Embryonic facial prominence (tissue), 1 donor: ENCODE measurements at regions not wholly inside any gene's neighbourhood (a gene's known extent, or its start where the extent isn't known, plus 50 kb on each side); places are given as distances from the start of the nearest gene placed in this dataset.
"Not testable (repeated sequence)": the region's sequence is repeated elsewhere in the genome, so short reads cannot be mapped to it uniquely, and the experiment has no call there.

Source experiments
- DNase-seq: peaks from one replicate; pipeline ENCODE4 v3.0.0-alpha.2; 2016; ENCODE audit errors: extremely low spot score

DNA sequence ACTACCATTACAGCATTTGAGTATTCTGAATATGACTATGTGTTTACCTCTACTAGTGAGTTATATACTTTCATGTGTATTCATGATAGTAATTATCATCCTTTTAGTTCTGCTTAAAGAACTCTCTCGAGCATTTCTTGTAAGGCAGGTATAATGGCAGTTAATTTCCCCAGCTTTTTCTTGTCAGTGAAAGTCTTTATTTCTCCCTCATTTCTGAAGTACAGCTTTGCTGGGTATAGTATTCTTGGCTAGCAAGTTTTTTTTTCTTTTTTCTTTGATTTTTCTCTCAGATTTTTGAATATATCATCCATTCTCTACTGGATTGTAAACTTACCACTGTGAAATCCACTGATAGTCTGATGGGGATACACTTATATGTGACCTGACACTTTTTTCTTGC is 165.9 kb upstream of the ARHGAP5 start:
- DNase-seq: no peak

DNA sequence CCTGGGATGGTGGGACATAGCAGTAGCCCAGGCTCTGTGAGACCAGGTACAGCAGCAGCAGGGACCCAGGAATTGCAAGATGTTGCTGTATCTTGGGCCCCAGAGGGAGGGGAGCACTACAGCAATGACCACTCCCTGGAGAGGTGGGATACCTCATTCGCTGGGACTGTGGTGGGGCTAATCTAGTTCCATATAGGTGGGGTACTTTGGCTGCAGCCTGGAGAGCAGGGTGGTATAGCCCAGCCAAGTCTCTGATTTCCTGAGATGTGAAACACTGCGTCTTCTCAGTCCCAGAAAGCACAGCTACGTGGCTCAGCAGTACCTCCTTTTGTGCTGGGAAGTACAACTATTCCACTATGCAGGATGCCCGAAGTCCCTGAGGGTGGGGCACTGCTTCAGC is 163.7 kb upstream of the ARHGAP5 start:
- DNase-seq: no peak

DNA sequence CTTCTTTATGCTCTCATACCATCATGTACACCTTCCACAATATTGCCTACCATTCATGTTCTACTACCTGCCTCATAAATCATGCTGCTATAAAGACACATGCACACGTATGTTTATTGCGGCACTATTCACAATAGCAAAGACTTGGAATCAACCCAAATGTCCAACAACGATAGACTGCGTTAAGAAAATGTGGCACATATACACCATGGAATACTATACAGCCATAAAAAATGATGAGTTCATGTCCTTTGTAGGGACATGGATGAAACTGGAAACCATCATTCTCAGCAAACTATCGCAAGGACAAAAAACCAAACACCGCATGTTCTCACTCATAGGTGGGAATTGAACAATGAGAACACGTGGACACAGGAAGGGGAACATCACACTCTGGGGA is 158.8 kb upstream of the ARHGAP5 start:
- DNase-seq: not testable (repeated sequence)

DNA sequence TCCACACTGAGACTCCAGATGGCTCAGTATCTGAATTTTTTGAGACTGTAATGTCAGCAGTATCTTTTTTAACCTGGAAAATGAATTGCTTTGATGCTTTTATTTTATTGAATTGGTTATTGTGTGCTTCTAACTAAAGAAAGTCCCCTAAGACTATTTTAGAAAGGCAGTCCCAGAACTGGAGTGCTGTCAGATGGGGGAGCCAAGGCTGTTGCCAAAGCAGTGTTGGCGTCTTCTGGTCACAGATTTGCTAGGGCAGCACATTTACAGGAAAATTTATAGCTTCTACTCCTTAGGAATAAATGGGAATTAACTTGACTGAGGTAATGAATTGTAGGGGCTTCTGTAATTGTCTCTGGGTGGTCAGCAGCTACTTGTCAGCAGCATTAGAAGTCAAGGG is 157.1 kb upstream of the ARHGAP5 start:
- DNase-seq: no peak

DNA sequence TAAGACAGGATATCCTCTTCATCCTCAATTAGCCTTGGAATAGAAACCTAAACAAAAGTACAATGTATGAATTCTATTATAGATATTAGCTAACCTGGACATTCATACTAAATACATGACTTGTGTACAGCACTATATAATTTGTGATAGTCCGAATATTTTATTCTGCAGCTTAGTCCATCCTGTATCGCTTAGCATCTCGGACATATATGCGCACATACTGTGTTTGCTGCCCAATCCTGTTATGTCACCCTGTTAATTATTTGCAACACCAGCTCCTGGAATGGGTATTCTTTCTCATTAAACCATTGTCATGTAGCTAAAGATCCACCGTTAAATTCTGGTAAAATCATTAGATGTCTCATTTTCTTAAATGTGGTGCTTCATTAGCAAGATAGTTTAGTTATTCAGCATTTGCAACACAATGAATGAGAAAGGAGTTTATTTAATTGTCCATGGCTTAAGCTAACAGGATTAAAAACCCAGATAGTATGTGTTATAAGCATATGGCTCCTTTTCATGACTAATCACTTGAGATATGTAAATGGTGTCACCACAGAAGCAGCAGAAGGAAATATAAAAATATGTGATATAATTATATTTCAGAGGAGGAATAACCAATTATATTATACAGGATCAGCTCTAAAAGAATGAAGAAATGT is 156.0 kb upstream of the ARHGAP5 start:
- no peak for DNase-seq

DNA sequence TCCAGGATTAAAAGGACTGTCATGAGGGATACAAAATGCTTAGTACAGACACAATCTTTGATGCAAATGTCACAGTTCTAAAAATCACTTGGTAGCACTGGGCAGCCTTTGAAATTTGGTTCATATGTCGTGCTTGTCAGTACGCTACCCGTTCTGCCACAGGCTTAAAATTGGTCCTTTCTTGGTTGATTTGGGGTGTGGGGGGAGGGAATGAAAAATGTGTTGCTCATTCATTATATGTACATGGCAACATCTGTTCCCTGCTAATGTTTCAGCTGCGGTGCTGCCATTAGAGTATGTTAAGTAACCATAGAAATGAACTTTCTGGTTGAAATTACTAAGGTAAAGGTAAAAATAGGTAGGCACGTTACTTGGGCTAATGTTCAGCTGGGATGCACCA is 155.4 kb upstream of the ARHGAP5 start:
- DNase-seq: no peak

DNA sequence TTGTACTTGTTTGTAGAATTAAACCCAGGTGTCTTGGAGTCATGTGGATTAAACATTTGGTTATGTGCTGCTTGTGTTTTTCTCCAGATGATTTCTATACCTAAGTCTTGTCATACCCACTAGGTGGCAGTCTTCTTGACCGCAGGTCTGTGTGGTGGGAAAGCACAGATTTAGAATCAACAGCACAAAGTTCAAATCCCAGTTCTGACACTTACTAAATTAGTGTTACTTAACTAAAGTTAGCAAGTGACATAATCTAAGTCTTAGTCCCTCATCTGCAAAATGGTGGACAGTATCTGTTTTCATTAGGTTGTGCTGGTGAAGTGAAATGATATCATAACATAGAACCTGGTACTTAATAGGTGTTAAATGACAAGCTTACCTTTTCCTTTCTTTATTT is 151.0 kb upstream of the ARHGAP5 start:
- no peak for DNase-seq

DNA sequence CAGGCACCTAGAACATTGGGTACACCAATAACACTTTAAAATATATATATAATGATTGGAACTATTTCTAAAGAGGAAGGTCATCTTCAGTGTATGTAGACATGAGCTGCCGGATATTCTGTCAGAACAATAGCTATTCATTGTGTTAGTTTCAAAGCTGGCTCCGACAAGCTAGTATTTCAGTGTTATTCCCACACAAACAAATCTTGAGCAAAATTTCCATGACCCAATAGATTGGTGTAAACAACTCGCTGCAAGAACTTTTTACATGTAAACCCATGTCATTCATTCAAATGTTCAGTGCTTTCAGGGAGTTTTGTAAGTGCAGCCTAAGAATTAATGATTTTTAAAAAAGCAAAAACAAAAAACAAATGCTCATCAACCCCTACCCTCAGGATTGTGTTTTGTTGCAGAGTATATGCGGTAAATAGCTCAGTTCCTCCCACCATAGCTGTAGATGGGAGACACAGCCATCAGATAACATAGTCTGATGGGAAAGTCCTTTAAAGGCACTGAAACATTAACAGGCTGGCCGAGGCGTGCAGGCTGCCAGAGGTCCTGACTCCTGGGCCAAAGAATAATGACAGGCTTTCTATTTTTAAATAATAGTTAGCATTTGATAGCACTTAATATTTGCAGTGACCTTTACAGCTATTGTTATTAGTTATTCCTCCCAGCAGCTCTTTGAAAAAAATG is 150.3 kb upstream of the ARHGAP5 start:
- DNase-seq: no peak

DNA sequence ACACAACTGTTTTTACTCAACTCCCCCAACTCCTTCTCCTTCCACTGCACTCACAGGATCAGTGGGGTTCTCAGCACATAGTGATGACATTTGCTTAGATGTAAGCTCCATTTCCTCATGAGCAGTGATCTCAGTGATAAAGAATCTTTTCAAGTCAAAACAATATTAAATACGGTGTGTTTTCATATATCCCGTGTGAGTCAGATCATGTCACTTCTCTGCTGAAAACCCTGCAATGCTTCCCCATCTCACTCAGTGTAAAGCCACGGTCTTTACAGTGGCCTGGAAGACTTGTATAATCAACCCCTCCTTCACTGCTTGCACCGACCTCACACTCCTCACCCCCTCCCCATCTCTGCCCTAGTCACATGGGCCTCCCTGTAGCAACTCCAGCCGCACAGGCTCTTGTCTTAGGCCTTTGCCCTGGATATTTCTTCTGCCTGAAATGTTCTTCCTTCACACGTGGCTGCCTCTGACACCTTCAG is 149.7 kb upstream of the ARHGAP5 start:
- DNase-seq: peak; percentile 20

DNA sequence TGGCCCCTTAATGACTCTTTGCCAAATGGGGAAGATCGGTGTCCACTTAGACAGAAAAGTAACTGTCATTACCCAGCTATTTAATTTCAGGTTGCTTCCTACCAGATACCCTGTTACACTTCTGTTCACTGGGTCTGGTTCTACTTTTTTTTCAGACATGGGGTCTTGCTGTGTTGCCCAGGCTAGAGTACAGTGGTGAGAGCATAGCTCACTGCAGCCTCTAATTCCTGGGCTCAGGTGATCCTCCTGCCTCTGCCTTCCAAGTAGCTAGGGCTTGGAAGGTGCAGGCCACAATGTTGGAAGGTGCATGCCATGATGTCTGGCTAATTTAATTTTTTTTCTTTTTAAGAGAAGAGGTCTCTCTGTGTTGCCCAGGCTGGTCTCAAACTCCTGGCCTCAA is 147.0 kb upstream of the ARHGAP5 start:
- no peak for DNase-seq

DNA sequence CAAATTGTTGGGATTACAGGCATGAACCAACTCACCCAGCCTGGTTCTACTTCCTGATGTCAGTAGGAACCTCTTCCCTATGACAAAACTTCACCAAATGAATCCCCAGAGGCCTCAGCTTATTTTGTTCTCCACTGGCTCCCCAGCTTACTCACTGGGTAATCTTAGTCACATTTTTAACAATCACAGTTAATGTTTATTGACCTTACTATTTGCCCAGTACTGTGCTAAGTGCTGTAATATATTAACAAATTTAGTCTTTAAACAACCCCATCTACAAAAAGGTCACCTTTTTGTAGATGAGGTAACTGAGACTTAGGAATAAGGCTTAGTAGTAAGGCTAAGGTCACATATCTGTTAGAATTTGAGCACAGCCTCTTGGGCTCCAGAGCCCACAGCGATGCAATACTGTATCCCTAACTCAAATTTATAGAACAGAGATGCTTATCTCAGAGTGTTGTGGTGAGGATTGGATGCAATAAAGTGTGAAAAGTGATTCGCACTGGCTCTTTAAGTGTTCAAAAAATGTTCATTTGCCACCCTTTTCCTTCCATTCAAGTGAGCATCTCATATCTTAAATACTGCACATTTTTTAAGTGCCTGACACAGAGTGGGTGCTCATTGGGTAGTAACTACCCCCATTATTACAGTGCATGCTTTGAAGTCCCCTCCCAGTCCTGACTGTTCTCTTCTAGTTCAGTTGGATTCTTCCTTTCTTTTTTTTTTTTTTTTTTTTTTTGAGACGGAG is 146.4 kb upstream of the ARHGAP5 start:
- DNase-seq: no peak

DNA sequence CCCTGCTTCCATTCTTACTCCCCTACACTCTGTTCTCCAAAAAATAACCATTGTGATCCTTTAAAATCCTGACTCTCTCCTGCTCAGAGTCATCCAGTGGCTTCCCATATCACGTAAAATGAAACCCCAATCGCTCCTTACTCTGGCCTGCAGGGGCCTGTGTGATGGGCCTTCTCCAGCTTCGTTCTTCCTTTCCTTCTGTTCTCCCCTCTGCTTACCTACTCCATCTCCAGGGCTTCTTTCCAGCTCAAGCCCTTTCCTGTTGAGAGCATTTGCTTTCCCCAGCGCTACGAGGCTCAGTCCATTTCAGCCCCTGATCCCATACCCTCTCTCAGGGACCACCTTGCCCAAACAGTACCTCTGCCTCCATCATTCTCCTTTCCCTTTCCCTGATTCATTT is 144.4 kb upstream of the ARHGAP5 start:
- DNase-seq: no peak

DNA sequence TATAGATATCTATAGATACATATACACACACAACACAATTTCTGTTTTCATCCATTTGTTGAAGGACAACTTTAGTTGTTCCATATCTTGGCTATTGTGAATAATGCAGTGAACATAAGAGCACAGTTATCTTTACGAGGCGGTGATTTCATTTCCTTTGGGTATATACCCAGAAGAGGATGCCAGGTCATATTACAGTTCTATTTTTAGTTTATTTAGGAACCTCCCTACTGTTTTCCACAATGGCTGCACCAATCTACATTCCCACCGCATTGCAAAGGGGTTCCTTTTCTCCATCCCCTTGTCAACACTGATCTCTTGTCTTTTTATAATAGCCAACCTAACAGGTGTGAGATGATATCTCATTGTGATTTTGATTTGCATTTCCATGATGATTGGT is 143.4 kb upstream of the ARHGAP5 start:
- no peak for DNase-seq

DNA sequence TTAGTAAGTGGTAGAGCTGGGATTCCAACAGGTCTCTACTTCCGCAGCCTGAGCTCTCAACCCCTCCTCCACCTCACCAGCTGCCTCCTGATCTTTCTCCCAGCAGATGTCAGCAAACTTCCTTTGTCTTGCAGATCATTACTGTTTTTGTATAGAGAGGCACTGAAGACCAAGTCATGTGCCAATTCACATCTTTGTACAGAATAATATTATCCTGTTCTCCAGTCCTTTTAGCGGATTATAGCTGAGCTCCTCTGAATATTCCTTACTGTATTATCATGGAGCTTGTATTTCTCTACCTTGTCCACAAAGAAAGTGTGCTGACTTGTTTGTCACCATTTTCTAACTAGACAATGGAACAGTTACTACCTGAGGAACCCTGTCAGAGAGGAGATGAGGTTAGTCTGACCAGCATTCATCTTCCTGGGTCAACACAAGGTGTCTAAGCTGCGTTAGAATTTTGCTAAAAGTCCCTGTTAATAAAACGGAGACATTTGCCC is 142.3 kb upstream of the ARHGAP5 start:
- no peak for DNase-seq

DNA sequence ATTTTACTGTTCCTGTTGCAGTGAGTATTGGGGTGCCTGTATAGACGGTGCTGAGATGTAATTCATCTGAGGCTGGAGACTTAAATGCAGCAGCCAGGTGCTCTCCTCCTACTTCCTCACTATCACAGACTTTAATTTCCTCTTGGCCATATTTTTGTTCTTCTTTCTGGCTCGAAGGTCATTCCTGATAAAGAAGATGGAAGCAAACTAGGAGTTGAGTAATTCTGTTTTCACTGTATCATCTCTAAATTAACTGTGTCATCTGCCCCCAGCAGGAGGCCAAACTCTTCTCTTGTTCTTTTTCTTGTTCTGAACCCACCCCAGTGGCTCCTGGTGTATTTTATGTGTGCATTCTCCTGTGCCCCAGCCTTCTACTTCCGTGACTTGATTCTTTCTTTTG is 141.7 kb upstream of the ARHGAP5 start:
- DNase-seq: no peak

DNA sequence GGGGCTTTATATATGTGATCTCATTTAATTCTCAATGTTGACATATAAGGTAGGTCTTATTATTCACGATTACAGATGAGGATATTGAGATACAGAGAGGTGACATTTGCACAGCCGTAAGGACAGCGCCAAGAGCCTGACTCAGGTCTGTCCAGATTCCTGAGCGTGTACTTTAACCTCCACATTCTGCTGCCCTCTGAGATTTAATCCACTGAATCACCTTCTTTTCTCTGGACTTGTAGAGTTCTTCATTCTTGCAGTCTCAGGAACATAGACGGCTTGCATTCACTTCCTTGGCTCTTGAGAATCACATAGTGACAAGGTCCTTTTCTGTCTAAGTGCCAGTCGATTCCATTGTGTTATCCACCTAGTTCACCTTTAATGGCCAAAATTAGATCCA is 141.0 kb upstream of the ARHGAP5 start:
- DNase-seq: no peak

DNA sequence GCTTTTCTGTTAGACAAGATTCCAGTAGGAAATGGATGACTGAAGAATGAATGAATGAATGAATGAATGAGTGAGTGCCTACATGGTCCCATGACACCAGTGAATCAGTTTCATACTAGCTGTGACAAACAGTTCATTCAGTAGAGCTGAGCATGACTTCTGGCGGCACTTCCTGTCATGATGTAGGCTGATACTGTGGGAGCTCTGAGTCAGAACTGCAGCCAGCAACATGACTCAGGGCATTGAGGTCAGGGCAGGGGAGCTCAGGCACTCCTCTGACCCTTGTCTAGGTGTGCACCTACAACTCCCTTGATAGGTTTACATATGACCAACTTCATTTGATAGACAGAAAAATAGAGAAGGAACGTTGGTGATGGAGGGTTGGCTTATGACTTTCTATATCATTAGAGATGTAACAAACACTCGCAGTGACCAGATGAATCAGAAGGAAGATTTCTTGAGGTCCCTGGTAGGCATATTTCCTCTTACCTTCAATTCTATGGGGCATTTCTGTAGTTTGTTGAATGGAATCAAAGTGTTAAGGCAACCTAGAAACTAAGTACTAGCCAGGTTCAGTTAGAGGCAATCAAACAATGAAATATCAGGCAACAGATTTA is 139.3 kb upstream of the ARHGAP5 start:
- DNase-seq: no peak

DNA sequence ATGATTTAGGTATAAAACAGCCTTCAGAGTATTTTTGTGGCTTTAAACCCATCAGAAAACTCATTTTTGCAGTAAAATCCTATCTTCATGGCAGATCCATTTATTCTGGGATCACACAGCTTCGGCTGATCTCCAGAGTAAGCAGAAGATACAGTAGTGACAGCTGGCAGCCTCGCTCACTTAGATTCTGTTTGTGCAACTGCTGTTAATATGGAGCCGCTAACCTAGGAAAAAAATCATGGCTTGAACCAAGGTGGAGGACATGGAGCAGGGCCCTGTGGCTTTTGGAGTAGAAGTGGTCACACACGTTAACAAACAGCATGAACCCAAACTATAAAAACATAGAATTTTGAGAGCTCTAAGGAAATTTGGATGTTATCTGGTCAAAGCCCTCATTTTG is 137.2 kb upstream of the ARHGAP5 start:
- no peak for DNase-seq

DNA sequence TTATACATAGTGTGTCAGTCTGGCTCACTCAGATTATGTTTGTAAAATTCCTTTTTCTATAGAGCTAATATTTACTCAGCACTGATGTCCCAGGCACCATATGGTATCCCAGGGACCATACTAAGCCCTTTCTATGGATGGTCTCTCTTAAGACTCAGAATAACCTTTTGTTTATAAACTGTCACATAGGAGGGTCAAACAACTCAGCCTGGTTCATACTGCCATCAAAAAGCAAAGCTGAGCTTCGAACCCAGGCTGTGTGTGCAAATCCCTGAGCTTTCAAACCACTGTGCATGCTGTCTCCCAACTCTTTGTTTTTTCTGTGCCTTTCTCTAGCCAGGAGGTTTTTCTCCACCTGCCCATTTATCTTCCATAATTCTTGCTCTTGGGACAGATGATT is 135.6 kb upstream of the ARHGAP5 start:
- DNase-seq: no peak

DNA sequence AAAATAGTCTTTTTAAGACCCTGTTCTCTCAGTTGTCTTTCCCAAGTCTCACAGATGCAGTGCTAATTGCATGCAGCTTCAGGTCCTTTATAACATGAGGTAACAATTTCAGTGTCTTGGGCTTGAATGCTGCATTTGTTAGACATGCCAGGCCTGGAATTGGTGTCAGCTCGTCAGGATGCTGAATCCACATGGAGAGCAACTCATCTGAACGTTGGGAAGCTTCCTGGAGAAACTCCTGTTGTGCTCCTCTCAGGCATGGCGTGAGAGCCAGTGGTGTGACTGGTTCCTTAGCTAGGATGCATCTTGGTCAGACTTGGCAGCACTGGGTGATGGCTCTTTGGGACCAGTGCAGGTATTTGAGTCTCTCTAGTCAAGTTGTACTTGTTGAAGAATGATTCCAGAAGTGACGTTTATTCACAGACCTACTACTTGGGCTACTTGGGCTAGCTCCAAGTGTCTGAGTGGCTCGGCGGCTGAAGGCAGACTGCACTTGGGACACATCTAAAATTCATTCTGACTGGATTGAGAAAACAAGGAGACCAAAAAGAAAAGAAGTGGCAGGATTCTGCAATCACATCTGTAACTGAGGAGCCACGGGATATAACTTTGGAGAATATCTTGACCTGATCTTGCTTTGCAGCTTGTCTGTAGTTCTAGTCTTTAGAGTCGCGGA is 134.8 kb upstream of the ARHGAP5 start:
- no peak for DNase-seq

DNA sequence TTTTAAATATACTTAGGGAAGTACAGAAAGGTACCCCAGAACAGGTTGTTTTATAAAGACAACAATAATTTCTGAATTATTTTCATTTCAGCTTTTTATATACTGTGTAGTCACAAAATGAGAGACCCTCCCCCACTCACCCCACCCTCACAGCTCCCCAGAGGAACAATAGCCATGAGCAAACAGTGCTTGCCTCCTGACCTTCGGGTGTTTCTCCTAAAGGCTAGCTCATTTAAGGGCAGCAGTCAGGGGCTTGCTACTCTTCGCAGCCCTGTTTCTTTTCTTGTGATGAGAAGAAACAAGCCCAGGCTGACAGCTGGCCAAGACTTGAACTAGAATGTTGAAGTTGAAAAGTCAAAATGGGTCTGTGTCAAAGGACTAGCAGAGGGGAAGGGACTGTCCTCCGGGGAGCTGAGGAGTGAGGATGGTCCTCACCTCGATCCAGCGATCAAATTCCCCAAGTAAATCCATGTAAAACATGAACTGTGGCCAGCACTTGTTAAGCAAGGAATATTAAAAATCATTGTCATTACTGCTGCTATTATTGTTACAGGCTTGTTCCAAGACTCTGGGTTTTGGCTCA is 133.8 kb upstream of the ARHGAP5 start:
- no peak for DNase-seq
